GM21619 (cell line): ENCODE measurements at regions not wholly inside any gene's neighbourhood (a gene's known extent, or its start where the extent isn't known, plus 50 kb on each side); places are given as distances from the start of the nearest gene placed in this dataset.

ENCODE experiments used
- ATAC-seq: cut with Tn5 transposase; IDR thresholded peaks from one replicate; pipeline ENCODE4 v1.9.1; 2021; ENCODE audit not compliant: unreplicated experiment

- ATAC-seq = no peak
Observed at GRCh38 chr11:127385071-127385470, 384.5 kb upstream of the KIRREL3 start.

- ATAC-seq = no peak
Observed at GRCh38 chr11:127383026-127383425, 382.5 kb upstream of the KIRREL3 start.

GRCh38 chr11:127381247-127381646 lies 380.7 kb upstream of the KIRREL3 start:
- no peak for ATAC-seq

GRCh38 chr11:127379686-127380085 lies 379.1 kb upstream of the KIRREL3 start:
- no peak for ATAC-seq

- ATAC-seq = no peak
Observed at GRCh38 chr11:127376301-127376700, 375.7 kb upstream of the KIRREL3 start.

- ATAC-seq = no peak
Observed at GRCh38 chr11:127369356-127369755, 368.8 kb upstream of the KIRREL3 start.

- no peak for ATAC-seq
Observed at GRCh38 chr11:127362754-127363308, 362.3 kb upstream of the KIRREL3 start.

- ATAC-seq = no peak
Observed at GRCh38 chr11:127358160-127358559, 357.6 kb upstream of the KIRREL3 start.

- no peak for ATAC-seq
Observed at GRCh38 chr11:127350476-127350875, 349.9 kb upstream of the KIRREL3 start.

- ATAC-seq = no peak
Observed at GRCh38 chr11:127345819-127346459, 345.4 kb upstream of the KIRREL3 start.

- no peak for ATAC-seq
Observed at GRCh38 chr11:127340438-127340837, 339.9 kb upstream of the KIRREL3 start.

- ATAC-seq = no peak
Observed at GRCh38 chr11:127339376-127339775, 338.8 kb upstream of the KIRREL3 start.

- no peak for ATAC-seq
Observed at GRCh38 chr11:127338380-127339259, 338.1 kb upstream of the KIRREL3 start.

- no peak for ATAC-seq
Observed at GRCh38 chr11:127334466-127334865, 333.9 kb upstream of the KIRREL3 start.

- no peak for ATAC-seq
Observed at GRCh38 chr11:127332896-127333295, 332.3 kb upstream of the KIRREL3 start.

GRCh38 chr11:127330044-127330443 lies 329.5 kb upstream of the KIRREL3 start:
- no peak for ATAC-seq

- no peak for ATAC-seq
Observed at GRCh38 chr11:127308291-127308690, 307.7 kb upstream of the KIRREL3 start.

- no peak for ATAC-seq
Observed at GRCh38 chr11:127307700-127308099, 307.1 kb upstream of the KIRREL3 start.

- no peak for ATAC-seq
Observed at GRCh38 chr11:127304634-127305033, 304.1 kb upstream of the KIRREL3 start.

GRCh38 chr11:127288926-127289325 lies 288.4 kb upstream of the KIRREL3 start:
- no peak for ATAC-seq

GRCh38 chr11:127281534-127281933 lies 281.0 kb upstream of the KIRREL3 start:
- ATAC-seq = no peak

GRCh38 chr11:127275774-127276173 lies 275.2 kb upstream of the KIRREL3 start:
- ATAC-seq = no peak
